HG02884 (cell line): ENCODE measurements at regions not wholly inside any gene's neighbourhood (a gene's known extent, or its start where the extent isn't known, plus 50 kb on each side); places are given as distances from the start of the nearest gene placed in this dataset.
"Not testable (repeated sequence)": the region's sequence is repeated elsewhere in the genome, so short reads cannot be mapped to it uniquely, and the experiment has no call there.

ENCODE experiments used
- ATAC-seq: cut with Tn5 transposase; IDR thresholded peaks from one replicate; pipeline ENCODE4 v1.9.1; 2021; ENCODE audit warnings: mild to moderate bottlenecking, moderate library complexity; ENCODE audit not compliant: unreplicated experiment

- ATAC-seq: no peak
Observed at GRCh38 chr6:1230689-1231605, 81.0 kb upstream of the FOXQ1 start.

DNA sequence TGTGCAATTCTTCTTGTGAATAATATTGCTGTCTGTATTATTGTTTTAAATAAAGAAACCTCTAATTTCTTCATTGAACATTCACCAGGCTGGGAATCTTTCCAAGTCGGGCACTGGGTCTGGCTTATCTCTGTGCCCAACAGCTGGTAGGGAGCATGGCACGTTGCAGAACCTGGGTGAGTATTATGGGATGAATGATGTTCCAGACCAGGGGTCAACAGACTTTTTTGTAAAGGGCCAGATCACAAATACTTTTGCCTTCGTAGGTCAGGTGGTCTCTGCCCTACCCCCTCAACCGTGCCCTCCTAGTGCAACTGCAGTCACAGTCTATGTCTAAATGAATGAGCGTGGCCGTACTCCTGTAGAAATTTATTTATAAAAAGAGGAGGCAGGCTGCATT, 81.6 kb upstream of the FOXQ1 start:
- ATAC-seq: no peak

GRCh38 chr6:1229808-1230207, 82.1 kb upstream of the FOXQ1 start:
- ATAC-seq: no peak

- ATAC-seq: no peak
Observed at GRCh38 chr6:1229301-1229700, 82.6 kb upstream of the FOXQ1 start.

- no peak for ATAC-seq
Observed at GRCh38 chr6:1228754-1229191, 83.1 kb upstream of the FOXQ1 start.

DNA sequence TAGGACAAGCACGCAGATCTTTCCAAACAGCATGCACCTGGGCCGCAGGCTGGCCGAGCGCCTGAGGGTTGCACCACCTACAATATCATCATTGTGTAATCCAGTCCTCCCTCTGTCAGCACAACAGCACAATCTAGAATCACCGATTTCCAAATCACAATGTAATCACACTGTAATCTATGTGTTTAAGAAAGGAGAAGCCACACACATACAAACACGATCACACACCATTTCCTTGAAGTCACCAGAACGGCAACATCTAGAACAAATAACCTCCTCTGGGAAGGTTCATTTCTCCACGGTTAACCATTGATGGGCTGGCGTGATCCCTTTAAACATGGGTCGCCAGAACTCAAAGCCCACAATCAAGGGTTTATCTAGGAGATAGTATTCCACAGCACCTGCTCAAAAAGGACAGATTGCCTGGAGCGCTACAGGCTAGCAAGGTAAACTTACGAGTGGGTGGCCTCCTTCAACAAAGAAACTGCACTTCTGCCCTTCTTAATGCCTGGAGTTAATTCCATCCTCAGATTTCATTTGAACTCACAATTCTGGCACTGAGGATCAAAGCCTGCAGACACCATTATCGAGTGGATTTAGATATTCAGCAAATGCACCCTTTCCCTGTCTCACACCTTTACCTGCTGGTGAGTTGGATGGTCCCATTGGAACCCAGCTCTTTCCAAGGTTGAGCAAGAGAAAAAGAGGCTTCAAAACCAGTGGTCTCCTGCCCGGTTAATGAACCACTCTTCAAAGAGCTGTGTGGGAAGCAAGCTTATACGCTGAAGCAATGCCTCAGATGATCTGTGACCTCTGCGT, 83.8 kb upstream of the FOXQ1 start:
- ATAC-seq: no peak

- no peak for ATAC-seq
Observed at GRCh38 chr6:1227600-1227934, 84.3 kb upstream of the FOXQ1 start.

DNA sequence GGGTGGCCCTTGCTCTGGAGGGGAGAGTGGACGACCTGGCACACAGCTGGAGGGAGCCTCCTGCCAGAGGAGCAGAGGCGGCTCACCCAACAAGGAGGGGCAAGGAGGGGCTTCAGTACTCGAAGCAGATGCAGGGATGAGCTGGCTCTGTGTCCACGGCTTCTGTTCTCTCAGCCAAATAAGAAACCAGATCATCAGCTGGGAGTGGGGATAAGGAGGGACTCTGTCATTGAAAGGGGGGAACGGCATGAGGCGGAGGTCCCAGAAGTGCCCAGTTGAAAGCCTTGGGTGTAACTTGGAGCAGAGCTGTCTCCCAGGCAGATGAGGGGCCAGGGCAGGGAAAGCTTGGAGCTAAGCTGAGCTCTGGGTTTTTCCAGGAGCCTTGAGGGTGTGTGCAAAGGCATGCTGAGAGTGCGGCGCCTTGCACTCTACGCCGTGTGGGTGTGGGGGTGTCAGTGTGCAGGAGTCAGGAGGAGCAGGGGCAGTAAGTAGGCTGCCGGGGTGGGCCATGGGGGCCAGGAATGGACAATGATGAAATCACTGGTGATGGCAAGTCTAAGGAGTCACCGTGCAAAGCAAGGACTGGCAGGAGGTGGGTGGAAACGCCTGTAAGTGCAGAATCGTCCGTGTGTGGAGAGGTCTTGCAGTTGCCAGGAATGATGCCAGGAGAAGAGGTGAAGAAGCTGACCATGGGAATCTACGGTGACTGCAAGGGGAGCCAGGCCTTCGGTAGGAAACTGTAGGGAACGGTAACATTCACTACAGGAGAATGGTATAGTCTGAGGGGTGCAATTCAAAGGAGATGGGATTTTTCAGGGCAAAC, 85.4 kb upstream of the FOXQ1 start:
- no peak for ATAC-seq

DNA sequence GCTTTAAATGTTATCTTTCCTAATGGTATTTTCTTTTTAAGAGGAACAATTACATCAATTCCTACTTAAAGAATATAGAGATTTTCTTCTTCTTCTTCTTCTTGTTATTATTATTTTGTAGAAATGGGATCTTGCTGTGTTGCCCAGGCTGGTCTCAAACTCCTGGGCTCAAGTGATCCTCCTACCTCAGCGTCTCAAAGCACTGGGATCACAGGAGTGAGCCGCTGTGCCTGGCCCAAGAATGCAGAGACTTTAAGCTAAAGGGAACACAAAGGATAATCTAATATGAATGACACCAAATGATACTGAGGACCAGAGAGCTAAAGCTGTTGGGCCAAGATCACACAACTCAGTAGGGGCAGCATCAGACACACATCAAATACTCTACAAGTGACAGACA, 87.4 kb upstream of the FOXQ1 start:
- no peak for ATAC-seq

- no peak for ATAC-seq
Observed at GRCh38 chr6:1222728-1223595, 88.9 kb upstream of the FOXQ1 start.

- no peak for ATAC-seq
Observed at GRCh38 chr6:1217396-1217795, 94.5 kb upstream of the FOXQ1 start.

GRCh38 chr6:1216488-1216974, 95.4 kb upstream of the FOXQ1 start:
- no peak for ATAC-seq

GRCh38 chr6:1215884-1216487, 95.9 kb upstream of the FOXQ1 start:
- no peak for ATAC-seq

DNA sequence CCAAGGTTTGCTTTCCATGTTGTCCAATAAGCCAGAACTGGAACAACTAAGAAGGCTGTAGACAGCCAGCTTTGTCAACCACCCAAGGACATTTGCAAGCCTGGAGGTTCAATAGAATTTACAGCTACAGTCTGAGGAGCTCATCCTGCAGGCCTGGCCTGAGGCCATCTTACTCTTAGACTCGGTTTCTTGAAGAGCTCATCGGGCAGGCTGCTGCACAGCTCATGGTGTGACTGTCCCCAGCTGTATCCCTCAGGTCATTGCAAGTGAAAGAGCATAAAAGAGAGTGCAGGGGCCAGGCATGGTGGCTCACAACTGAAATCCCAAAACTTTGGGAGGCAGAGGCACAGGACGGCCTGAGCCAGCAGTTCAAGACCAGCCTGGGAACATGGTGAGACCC, 96.9 kb upstream of the FOXQ1 start:
- no peak for ATAC-seq

DNA sequence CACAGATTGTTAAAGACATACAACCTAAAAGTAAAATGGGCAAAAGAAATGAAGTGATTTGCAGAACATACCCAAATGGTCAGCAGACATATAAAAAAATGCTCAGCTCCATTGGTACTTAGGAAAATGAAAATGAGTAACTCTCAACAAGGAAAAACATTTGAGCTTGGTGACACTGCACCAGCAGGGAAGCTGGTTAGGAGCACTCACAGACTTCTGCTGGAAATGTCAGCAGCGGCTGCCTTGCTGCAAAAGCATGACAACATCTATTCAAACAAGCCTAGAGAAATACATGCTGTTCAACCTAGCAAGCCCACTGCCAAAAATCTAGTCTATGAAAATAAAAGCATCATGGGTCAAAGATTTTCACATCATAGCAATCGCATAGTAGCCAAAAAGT, 99.0 kb upstream of the FOXQ1 start:
- ATAC-seq: no peak

- not testable (repeated sequence) for ATAC-seq
Observed at GRCh38 chr6:1212138-1212537, 99.8 kb upstream of the FOXQ1 start.

GRCh38 chr6:1210631-1211030, 101.3 kb upstream of the FOXQ1 start:
- ATAC-seq: not testable (repeated sequence)

- no peak for ATAC-seq
Observed at GRCh38 chr6:1208876-1209275, 103.0 kb upstream of the FOXQ1 start.

DNA sequence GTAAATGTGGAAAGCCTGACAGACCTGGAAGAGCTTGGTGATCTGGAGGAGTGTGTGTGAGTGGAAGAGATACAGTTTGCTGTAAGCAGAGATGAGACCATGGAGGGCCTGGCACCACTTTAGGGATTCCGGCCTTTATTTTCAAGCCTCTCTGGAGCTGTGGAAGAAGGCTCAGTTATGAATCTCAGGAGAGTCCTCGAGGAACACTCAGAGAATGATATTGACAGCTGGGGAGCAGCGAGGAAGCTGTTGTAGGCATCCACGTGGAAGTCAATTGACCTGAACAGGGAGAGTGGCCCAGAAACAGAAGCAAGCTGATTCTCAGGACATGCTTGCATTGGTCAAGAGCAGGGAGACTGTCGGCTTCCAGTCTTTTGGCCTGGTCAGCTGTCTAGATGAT, 108.4 kb upstream of the FOXQ1 start:
- ATAC-seq: no peak

- no peak for ATAC-seq
Observed at GRCh38 chr6:1202201-1202600, 109.7 kb upstream of the FOXQ1 start.
